Breast epithelium (tissue), 3 donors: ENCODE measurements at regions not wholly inside any gene's neighbourhood (a gene's known extent, or its start where the extent isn't known, plus 50 kb on each side); places are given as distances from the start of the nearest gene placed in this dataset.

Experiments
- POLR2A ChIP-seq: fragments of 450-650 bp; IDR thresholded peaks from one replicate; pipeline ENCODE4 v1.6.1; 2016; ENCODE audit warnings: antibody characterized with exemption, mild to moderate bottlenecking, moderate library complexity
- POLR2AphosphoS5 ChIP-seq, 3 donors: sonication (generic); formaldehyde crosslinking; IDR thresholded peaks; one replicate each; pipeline ENCODE4 v1.6.1; 2017; ENCODE audit warnings: antibody characterized with exemption in 3 of 3
- TF ChIP-seq, protein P1 (sequence below), 3 donors: fragments of 450-650 bp; IDR thresholded peaks; one replicate each; pipeline ENCODE4 v1.5.1; 2016 to 2017; ENCODE audit warnings: antibody characterized with exemption in 3 of 3, mild to moderate bottlenecking in 3 of 3, moderate library complexity in 3 of 3

DNA sequence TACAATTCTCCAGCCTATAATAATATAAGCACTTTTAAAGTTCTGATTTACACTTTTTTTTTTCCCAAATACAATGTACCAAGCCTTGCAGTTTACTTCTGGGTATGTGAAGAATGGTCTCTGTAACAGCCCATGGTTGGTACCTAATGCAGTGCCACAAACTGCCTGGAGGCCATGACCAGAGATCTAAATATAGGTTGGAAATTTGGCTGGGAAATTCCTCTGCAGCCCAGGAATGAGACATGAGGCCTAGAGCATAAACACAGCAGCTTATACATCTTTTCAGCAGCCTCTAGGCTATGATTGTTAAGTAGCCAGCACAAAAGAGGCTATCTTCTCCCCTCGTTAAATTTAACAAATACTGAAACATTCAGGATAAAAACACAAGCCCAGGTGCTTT, 432.0 kb upstream of the FAM98A start:
- TF ChIP-seq, protein P1, sequence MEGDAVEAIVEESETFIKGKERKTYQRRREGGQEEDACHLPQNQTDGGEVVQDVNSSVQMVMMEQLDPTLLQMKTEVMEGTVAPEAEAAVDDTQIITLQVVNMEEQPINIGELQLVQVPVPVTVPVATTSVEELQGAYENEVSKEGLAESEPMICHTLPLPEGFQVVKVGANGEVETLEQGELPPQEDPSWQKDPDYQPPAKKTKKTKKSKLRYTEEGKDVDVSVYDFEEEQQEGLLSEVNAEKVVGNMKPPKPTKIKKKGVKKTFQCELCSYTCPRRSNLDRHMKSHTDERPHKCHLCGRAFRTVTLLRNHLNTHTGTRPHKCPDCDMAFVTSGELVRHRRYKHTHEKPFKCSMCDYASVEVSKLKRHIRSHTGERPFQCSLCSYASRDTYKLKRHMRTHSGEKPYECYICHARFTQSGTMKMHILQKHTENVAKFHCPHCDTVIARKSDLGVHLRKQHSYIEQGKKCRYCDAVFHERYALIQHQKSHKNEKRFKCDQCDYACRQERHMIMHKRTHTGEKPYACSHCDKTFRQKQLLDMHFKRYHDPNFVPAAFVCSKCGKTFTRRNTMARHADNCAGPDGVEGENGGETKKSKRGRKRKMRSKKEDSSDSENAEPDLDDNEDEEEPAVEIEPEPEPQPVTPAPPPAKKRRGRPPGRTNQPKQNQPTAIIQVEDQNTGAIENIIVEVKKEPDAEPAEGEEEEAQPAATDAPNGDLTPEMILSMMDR (IDR thresholded peaks at IDR 0.05), result no peak
- TF ChIP-seq POLR2AphosphoS5 (IDR thresholded peaks at IDR 0.05) (no peak), POLR2A (no peak)
